ENCODE measurements at regions not wholly inside any gene's neighbourhood (a gene's known extent, or its start where the extent isn't known, plus 50 kb on each side); places are given as distances from the start of the nearest gene placed in this dataset.

DNA sequence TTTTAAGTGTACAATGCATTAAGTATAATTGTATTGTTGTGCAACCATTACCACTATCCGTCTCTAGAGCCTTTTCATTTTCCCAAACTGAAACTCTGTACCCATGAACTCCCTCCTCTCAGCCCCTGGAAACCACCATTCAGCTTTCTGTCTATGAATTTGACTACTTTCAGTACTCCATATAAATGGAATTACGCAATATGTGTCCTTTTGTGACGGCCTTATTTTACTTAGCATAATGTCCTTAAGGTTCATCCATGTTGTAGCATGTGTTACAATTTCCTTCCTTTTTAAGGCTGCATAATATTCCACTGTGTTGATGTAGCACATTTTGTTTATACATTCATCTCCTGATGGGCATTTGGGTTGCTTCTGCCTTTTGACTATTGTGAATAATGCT lies 143.6 kb upstream of the KCNG1 start:
- no peak for DNase-seq (ENCODE audit: low read depth)
- no peak overlapping the region for H3K4me3 ChIP-seq (ENCODE audit: low read length)
- TF ChIP-seq, protein P1, sequence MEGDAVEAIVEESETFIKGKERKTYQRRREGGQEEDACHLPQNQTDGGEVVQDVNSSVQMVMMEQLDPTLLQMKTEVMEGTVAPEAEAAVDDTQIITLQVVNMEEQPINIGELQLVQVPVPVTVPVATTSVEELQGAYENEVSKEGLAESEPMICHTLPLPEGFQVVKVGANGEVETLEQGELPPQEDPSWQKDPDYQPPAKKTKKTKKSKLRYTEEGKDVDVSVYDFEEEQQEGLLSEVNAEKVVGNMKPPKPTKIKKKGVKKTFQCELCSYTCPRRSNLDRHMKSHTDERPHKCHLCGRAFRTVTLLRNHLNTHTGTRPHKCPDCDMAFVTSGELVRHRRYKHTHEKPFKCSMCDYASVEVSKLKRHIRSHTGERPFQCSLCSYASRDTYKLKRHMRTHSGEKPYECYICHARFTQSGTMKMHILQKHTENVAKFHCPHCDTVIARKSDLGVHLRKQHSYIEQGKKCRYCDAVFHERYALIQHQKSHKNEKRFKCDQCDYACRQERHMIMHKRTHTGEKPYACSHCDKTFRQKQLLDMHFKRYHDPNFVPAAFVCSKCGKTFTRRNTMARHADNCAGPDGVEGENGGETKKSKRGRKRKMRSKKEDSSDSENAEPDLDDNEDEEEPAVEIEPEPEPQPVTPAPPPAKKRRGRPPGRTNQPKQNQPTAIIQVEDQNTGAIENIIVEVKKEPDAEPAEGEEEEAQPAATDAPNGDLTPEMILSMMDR (conservative IDR thresholded peaks at IDR 0.05; ENCODE audit: low read depth, low read length), result no peak

GRCh38 chr20:51165131-51165530 lies 142.2 kb upstream of the KCNG1 start:
- TF ChIP-seq, protein P1 (conservative IDR thresholded peaks at IDR 0.05; ENCODE audit: low read depth, low read length), result no peak
- no peak for DNase-seq (ENCODE audit: low read depth)
- H3K4me3 ChIP-seq (ENCODE audit: low read length), result no peak overlapping the region

- DNase-seq (ENCODE audit: low read depth), result no peak
- H3K4me3 ChIP-seq (ENCODE audit: low read length), result no peak overlapping the region
- TF ChIP-seq, protein P1 (conservative IDR thresholded peaks at IDR 0.05; ENCODE audit: low read depth, low read length), result no peak
Measured at GRCh38 chr20:51164731-51165130, 141.8 kb upstream of the KCNG1 start.

- DNase-seq (ENCODE audit: low read depth), result no peak
- TF ChIP-seq, protein P1 (conservative IDR thresholded peaks at IDR 0.05; ENCODE audit: low read depth, low read length), result no peak
Measured at GRCh38 chr20:51163996-51164600, 141.2 kb upstream of the KCNG1 start.

GRCh38 chr20:51162015-51162414 lies 139.1 kb upstream of the KCNG1 start:
- TF ChIP-seq, protein P1 (conservative IDR thresholded peaks at IDR 0.05; ENCODE audit: low read depth, low read length), result no peak
- DNase-seq (ENCODE audit: low read depth), result no peak
- no peak overlapping the region for H3K4me3 ChIP-seq (ENCODE audit: low read length)

More at GRCh38 chr20:51163996-51164600, 141.2 kb upstream of the KCNG1 start:
- no peak overlapping the region for H3K4me3 ChIP-seq (ENCODE audit: low read length)

GRCh38 chr20:51160821-51161220 lies 137.9 kb upstream of the KCNG1 start:
- TF ChIP-seq, protein P1 (conservative IDR thresholded peaks at IDR 0.05; ENCODE audit: low read depth, low read length), result no peak
- H3K4me3 ChIP-seq (ENCODE audit: low read length), result no peak overlapping the region
- DNase-seq (ENCODE audit: low read depth), result no peak

GRCh38 chr20:51159981-51160380 lies 137.1 kb upstream of the KCNG1 start:
- no peak for DNase-seq (ENCODE audit: low read depth)
- no peak overlapping the region for H3K4me3 ChIP-seq (ENCODE audit: low read length)
- TF ChIP-seq, protein P1 (conservative IDR thresholded peaks at IDR 0.05; ENCODE audit: low read depth, low read length), result no peak

Data from retinal pigment epithelial cell (primary cell).